Thymus (tissue), 11 donors: ENCODE measurements at regions not wholly inside any gene's neighbourhood (a gene's known extent, or its start where the extent isn't known, plus 50 kb on each side); places are given as distances from the start of the nearest gene placed in this dataset.

ENCODE experiments used
- DNase-seq, 9 donors: peaks; one replicate each; pipeline ENCODE4 v3.0.0-alpha.2; 2013; ENCODE audit warnings: low spot score in 9 of 9, low read depth in 6 of 9, missing footprints in 1 of 9
- H3K27ac ChIP-seq, 2 donors: one replicate each; pipeline ENCODE4 v1.5.1; 2013; ENCODE audit warnings: control low read depth in 1 of 2, low read depth in 1 of 2, low read length in 1 of 2, mild to moderate bottlenecking in 1 of 2, moderate library complexity in 1 of 2
- H3K27me3 ChIP-seq, 2 donors: one replicate each; pipeline ENCODE4 v1.5.1; 2013; ENCODE audit warnings: low read length in 1 of 2; ENCODE audit not compliant: control insufficient read depth in 2 of 2, insufficient read depth in 1 of 2
- H3K36me3 ChIP-seq, 2 donors: one replicate each; pipeline ENCODE4 v1.5.1; 2013; ENCODE audit warnings: low read length in 1 of 2, mild to moderate bottlenecking in 1 of 2, moderate library complexity in 1 of 2; ENCODE audit not compliant: control insufficient read depth in 2 of 2, insufficient read depth in 2 of 2
- H3K4me1 ChIP-seq, 2 donors: one replicate each; pipeline ENCODE4 v1.5.1; 2013; ENCODE audit warnings: low read length in 2 of 2; ENCODE audit not compliant: control insufficient read depth in 2 of 2, insufficient read depth in 2 of 2
- H3K4me3 ChIP-seq, 2 donors: one replicate each; pipeline ENCODE4 v1.5.1; 2013; ENCODE audit warnings: low read length in 2 of 2, control low read depth in 1 of 2, mild to moderate bottlenecking in 1 of 2
- H3K9me3 ChIP-seq, 2 donors: one replicate each; pipeline ENCODE4 v1.5.1; 2013; ENCODE audit warnings: low read length in 1 of 2, mild to moderate bottlenecking in 1 of 2; ENCODE audit not compliant: control insufficient read depth in 2 of 2, insufficient read depth in 1 of 2
- WGBS: extraction: QIAGEN DNeasy Blood & Tissue Kit; methylation state at CpG from one replicate; pipeline ENCODE4 v1.1.7; 2013; 5-methylcytosine and 5-hydroxymethylcytosine counted together
- donor health status: healthy.

DNA sequence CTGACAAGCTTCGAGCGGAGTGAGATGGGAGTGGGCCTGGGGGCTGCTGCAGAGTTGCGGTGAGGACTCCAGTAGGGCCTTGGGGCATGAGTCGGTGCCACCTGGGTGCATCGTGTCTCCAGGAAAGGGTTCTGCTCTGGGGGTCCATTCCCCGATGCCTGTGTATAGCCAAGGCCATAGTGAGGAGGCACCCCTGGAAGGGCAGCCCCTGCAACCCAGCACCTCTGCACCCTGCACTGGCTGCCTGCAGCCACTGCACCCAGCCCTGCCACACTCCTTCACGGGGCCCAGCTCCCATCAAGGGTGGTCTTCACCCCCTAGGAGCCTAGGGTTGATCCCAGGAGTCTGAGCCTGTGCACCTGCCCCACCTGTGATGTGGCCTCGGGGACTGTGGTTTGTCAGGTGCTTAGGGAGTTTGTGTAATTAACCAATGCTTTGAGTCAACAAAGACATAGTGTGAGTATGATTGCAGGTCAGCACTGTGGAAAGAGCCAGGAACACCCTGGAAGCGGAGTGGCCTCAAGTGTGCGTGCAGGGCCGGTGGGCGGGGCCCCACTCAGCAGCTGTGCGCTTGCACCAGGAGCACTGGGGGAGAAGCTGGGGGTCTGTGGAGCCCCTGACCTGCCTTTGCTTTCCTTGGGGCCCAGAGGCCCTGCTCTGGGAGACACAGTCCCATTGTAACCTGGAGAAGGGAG, 1299.3 kb downstream of the BRD1 start:
- Histone ChIP-seq H3K27me3 (no peaks in the 10 kb centered on the region), H3K4me3 (no peak overlapping the region), H3K27ac (no peak overlapping the region), H3K9me3 (no peaks in the 10 kb centered on the region), H3K36me3 (no peaks in the 10 kb centered on the region), H3K4me1 (no peaks in the 10 kb centered on the region)
- DNase-seq: no peak
- 94% methylated on average over 13 of the region's 13 CpGs for WGBS

DNA sequence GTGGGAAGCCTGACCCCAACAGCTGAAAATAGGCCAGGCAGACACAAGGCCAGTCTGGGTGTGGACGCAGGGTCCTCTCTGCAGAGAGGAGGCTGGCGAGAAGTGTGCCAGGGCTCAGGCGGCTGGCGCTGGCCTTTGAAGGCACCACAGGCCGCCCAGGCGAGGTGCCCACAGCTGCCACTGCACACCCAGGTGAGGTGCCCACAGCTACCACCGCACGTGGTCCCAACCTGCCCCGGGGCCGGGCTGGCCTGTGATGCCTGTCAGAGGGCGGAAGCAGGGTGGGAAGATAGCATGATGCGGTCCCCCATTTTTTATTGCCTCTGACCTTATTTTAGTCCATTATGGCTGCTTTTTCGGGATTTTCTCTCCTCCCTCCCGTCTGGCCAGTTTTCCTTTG, 1303.9 kb downstream of the BRD1 start:
- Histone ChIP-seq H3K36me3 (no peaks in the 10 kb centered on the region), H3K27ac (no peak overlapping the region), H3K4me3 (no peak overlapping the region), H3K4me1 (no peaks in the 10 kb centered on the region), H3K27me3 (no peaks in the 10 kb centered on the region), H3K9me3 (no peaks in the 10 kb centered on the region)
- 92% methylated on average over 14 of the region's 14 CpGs for WGBS
- no peak for DNase-seq

DNA sequence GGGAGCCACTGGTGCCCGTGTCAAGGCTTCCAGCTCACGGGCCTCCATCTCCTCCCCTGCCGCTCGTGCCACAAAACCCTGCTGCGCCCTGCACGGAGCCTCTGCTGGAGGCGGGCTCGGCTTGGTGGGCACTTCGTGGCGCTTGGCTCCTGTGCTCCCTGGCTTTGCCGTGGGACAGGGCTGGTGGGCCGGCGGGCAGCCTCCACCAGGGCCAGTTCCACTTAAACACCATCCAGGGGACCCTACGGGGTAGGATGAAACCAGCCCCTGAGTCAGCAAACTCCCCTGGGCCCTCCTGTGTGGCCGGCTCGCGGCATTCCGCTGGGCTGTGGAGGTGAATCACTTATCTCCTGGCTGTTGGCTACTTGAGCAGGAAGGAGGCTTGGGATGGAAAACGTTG, 1304.6 kb downstream of the BRD1 start:
- no peaks in the 10 kb centered on the region for H3K27me3 ChIP-seq
- no peak overlapping the region for H3K4me3 ChIP-seq
- no peaks in the 10 kb centered on the region for H3K4me1 ChIP-seq
- H3K27ac ChIP-seq: no peak overlapping the region
- no peaks in the 10 kb centered on the region for H3K36me3 ChIP-seq
- DNase-seq: no peak
- WGBS: 95% methylated on average over 19 of the region's 19 CpGs
- no peaks in the 10 kb centered on the region for H3K9me3 ChIP-seq

DNA sequence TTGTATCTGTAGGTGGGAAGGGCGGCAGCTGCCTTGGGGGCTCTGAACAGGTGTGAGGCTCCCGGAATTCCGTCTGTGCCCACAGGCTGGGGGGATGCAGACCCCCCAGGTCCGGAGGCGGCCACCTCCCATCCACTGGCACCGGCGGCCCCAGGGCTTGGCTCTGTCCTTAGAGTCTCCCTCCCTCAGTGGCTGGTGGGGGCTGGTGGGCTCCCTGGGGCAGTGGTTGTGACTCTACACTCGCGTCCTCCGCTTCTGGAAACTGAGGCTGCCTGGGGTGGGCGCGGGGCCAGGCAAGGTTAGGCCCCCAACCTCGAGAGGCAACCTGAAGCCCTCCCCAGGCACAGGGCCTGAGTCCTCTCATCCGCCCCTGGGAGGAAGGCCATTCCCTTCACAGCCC, 1305.4 kb downstream of the BRD1 start:
- H3K4me3 ChIP-seq: no peak overlapping the region
- 96% methylated on average over 14 of the region's 14 CpGs for WGBS
- H3K27ac ChIP-seq: no peak overlapping the region
- DNase-seq: no peak
- H3K9me3 ChIP-seq: no peaks in the 10 kb centered on the region
- H3K36me3 ChIP-seq: no peaks in the 10 kb centered on the region
- no peaks in the 10 kb centered on the region for H3K27me3 ChIP-seq
- no peaks in the 10 kb centered on the region for H3K4me1 ChIP-seq

DNA sequence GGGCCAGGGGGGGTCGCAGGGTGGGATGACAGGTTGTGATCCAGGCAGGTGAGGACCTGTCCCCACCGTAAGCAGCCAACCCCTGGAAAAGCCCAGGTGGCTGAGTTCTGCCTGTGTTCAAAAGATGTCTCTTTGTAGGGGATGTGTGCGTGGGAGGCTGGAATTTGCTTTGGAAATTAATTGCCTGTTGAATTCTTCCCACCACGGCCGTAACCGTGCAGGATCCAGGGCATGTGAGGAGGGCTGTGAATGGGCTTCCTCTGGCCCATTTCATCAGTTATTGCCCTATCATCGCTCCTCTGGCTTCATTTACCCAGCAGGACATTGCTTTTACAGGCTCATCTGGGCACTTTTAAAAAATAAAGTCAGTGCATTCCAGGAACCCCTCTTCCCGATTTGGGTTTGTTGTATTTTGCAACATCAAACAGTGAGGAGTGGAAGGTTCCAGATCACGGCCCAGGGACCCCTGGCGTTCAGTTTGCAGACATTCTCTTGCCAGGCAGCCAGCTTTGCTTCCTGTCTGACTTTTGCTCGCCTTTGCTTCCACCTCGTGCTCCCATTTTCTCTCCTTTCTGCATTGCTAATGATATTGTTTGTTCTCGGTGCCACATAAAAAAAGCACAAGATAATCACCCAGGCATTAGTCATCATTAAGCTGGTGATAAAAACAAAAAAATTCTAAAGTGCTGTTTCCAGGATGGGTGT, 1306.6 kb downstream of the BRD1 start:
- Histone ChIP-seq H3K27me3 (no peaks in the 10 kb centered on the region), H3K36me3 (no peaks in the 10 kb centered on the region), H3K4me3 (no peak overlapping the region), H3K27ac (no peak overlapping the region), H3K4me1 (no peaks in the 10 kb centered on the region), H3K9me3 (no peaks in the 10 kb centered on the region)
- DNase-seq: no peak
- WGBS: 81% methylated on average over 13 of the region's 13 CpGs

DNA sequence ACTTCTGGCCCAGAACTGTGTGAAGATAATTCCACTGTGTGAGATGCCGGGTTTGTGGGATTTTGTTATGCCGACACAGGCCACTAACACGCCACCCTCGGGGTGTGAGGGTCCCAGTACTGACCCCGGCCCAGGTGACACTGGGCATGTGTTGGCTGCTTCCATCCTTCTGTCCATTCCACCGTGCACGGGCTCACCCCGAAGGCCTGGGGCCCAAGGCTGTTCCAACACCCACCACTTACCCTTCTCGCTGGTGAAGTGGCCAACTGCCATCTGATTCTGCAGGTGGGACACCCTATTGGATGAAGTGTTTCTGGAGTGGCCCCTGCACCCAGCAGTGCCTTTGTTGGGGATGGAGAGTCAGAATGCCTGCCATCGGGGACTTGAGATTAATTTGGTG, 1307.5 kb downstream of the BRD1 start:
- DNase-seq: no peak
- Histone ChIP-seq H3K36me3 (no peaks in the 10 kb centered on the region), H3K4me3 (no peak overlapping the region), H3K27ac (no peak overlapping the region), H3K4me1 (no peaks in the 10 kb centered on the region), H3K27me3 (no peaks in the 10 kb centered on the region), H3K9me3 (no peaks in the 10 kb centered on the region)
- 96% methylated on average over 10 of the region's 10 CpGs for WGBS

DNA sequence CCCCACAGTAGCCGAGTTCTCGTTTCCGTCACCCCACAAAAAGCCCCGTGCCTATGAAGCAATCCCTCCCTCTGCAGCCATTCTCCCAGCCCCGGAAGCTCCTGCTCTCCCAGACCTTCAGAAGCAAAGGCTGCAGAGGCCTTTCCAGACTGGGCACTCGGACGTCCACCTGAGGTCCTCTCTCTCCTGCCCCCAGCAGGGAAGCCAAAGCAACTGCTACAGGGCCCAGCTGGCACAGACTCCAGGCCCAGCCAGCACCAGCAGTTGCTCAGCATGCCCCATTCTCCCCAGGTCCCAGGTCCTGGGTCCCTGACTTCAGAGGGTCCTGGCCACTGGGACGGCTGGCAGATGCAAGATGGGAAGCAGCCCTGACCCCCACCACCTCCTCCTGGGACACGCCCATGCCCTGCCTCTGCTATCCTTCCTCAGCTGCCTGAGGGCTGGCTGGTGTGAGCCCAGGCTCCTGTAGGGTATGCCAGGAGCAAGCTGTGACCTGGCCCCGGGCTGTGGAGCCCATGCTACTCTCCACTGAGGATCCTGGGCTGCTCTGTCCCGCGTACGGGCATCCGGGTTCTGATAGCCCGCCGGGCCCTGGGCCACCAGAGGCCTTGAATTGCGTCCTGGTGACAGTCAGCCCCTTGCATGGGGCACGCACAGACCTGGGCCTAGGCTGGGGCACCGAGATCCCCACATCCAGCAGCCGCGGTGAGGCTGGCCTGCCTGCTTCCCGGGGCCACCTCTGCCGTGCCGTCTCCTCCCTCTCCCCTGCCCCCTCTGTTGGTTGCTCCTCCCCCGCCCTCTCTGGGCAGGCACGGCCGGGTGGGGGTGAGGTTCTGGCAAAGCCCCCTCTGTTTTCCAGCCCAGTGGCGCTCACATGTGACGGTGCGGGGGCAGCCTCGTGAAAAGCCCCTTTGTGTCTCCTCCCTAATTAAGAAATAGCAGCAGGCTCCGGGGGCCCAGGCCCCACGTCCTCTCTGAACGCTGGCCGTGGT, 1310.3 kb downstream of the BRD1 start:
- no peaks in the 10 kb centered on the region for H3K9me3 ChIP-seq
- H3K4me3 ChIP-seq: no peak overlapping the region
- H3K4me1 ChIP-seq: no peaks in the 10 kb centered on the region
- H3K27me3 ChIP-seq: no peaks in the 10 kb centered on the region
- no peak overlapping the region for H3K27ac ChIP-seq
- whole genome bisulfite sequencing: 87% methylated on average over 35 of the region's 35 CpGs
- H3K36me3 ChIP-seq: no peaks in the 10 kb centered on the region
- DNase-seq: no peak

DNA sequence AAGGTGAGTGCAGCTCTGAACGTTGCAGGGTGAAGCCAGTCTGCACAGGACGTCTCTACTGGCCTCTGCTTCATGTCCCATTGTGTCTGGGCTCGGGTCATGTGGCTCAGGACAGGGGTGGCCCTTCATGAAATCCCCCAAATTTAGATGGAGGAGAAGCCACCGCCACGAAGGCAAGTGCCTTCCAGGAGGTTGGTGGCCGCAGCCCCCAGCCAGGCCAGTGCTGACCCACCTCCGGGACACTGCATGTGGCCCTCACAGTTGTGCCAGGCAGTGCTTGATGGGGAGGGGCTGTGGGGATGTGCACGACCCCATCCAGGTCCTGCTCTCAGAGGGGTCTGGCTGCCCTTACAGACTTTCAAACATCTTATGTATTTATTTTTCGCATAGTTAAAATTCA, 1311.1 kb downstream of the BRD1 start:
- H3K27me3 ChIP-seq: no peaks in the 10 kb centered on the region
- H3K4me3 ChIP-seq: no peak overlapping the region
- DNase-seq: no peak
- H3K4me1 ChIP-seq: no peaks in the 10 kb centered on the region
- H3K36me3 ChIP-seq: no peaks in the 10 kb centered on the region
- no peak overlapping the region for H3K27ac ChIP-seq
- no peaks in the 10 kb centered on the region for H3K9me3 ChIP-seq
- WGBS: 93% methylated on average over 9 of the region's 9 CpGs
